A549 (cell line): ENCODE measurements at regions not wholly inside any gene's neighbourhood (a gene's known extent, or its start where the extent isn't known, plus 50 kb on each side); places are given as distances from the start of the nearest gene placed in this dataset.

ENCODE experiments used
- ATAC-seq, 2 experiments: fragments of 200-7000 bp in 1 of 2; fragments of >200 bp in 1 of 2; cut with Nextera tagmentation in 1 of 2; cut with Tn5 transposase in 1 of 2; 3 replicates each; pipeline versions ENCODE4 v1.8.0 to v1.9.1; 2018 to 2020; ENCODE audit warnings: mild to moderate bottlenecking in 1 of 2, moderate library complexity in 1 of 2
- CTCF ChIA-PET: fragments of 300-600 bp; sonication (Branson Sonifier 250); formaldehyde crosslinking; extraction: SDS; loops from one replicate; lab custom pipeline; 2021; ENCODE audit warnings: antibody characterized with exemption, inconsistent platforms; lab: Yijun Ruan, JAX
- POLR2A ChIA-PET: fragments of 350-600 bp; formaldehyde crosslinking; extraction: SDS; loops from one replicate; lab custom pipeline; 2021; ENCODE audit warnings: antibody characterized with exemption, inconsistent platforms; lab: Yijun Ruan, JAX
- DNase-seq, 2 experiments: peaks; one replicate each; pipeline versions ENCODE4 v3.0.0 to v3.0.0-alpha.2; 2011 to 2016; ENCODE audit warnings: low read depth in 1 of 2, low spot score in 1 of 2
- FAIRE-seq: peaks from 2 replicates; lab custom pipeline; 2011; peaks lifted over from hg19 to GRCh38; lab: Jason Lieb, UNC
- H3K27ac ChIP-seq, 2 experiments: fragments of >200 bp; sonication (Bioruptor Twin); formaldehyde crosslinking; 3 replicates each; pipeline ENCODE4 v1.5.1; 2016 to 2017
- H3K4me1 ChIP-seq: fragments of >200 bp; sonication (Bioruptor Twin); formaldehyde crosslinking; 3 replicates; pipeline ENCODE4 v1.6.1; 2016
- H3K4me2 ChIP-seq: fragments of >200 bp; sonication (Bioruptor Twin); formaldehyde crosslinking; 3 replicates; pipeline ENCODE4 v1.6.1; 2016
- H3K4me3 ChIP-seq: fragments of >200 bp; sonication (Bioruptor Twin); formaldehyde crosslinking; 3 replicates; pipeline ENCODE4 v1.5.1; 2016
- H3K9me3 ChIP-seq: fragments of >200 bp; sonication (Bioruptor Twin); formaldehyde crosslinking; 3 replicates; pipeline ENCODE4 v1.6.1; 2016
- BCL3 ChIP-seq: fragments of >200 bp; sonication (Bioruptor Twin); formaldehyde crosslinking; IDR thresholded peaks from 3 replicates; pipeline ENCODE4 v1.6.1; 2016
- CBX2 ChIP-seq: fragments of 200-600 bp; sonication (generic); IDR thresholded peaks from 2 replicates; pipeline ENCODE4 v1.6.1; 2016; ENCODE audit warnings: low read depth, mild to moderate bottlenecking, borderline replicate concordance
- CBX8 ChIP-seq: fragments of 200-600 bp; sonication (generic); IDR thresholded peaks from 2 replicates; pipeline ENCODE4 v1.6.1; 2016
- ELK1 ChIP-seq: fragments of 150-350 bp; IDR thresholded peaks from 2 replicates; pipeline ENCODE4 v1.6.1; 2014; ENCODE audit warnings: low read depth, mild to moderate bottlenecking, low read length
- EP300 ChIP-seq, 2 experiments: fragments of >200 bp; sonication (Bioruptor Twin); formaldehyde crosslinking; IDR thresholded peaks; 2 replicates in 1 of 2; 3 replicates in 1 of 2; pipeline ENCODE4 v1.6.1; 2016 to 2017
- ESRRA ChIP-seq: fragments of 150-350 bp; IDR thresholded peaks from 2 replicates; pipeline ENCODE4 v1.6.1; 2014; ENCODE audit warnings: mild to moderate bottlenecking, low read length, borderline replicate concordance
- FOSL2 ChIP-seq, 2 experiments: fragments of 450-650 bp in 1 of 2; fragments of >200 bp in 1 of 2; sonication (Bioruptor Twin) in 1 of 2; formaldehyde crosslinking; IDR thresholded peaks; 2 replicates each; pipeline versions ENCODE4 v1.5.0 to v1.6.1; 2016 to 2020; ENCODE audit warnings: mild to moderate bottlenecking in 1 of 2, moderate library complexity in 1 of 2
- FOXS1 ChIP-seq: fragments of 250-450 bp; sonication (Bioruptor Pico); IDR thresholded peaks from 2 replicates; pipeline ENCODE4 v1.5.0; 2020; ENCODE audit warnings: mild to moderate bottlenecking, moderate library complexity
- GATA3 ChIP-seq: IDR thresholded peaks from 2 replicates; pipeline ENCODE4 v1.6.1; 2012; ENCODE audit warnings: borderline replicate concordance
- HMGXB4 ChIP-seq: fragments of 250-450 bp; sonication (Bioruptor Pico); IDR thresholded peaks from 2 replicates; pipeline ENCODE4 v1.5.0; 2021; ENCODE audit warnings: mild to moderate bottlenecking, moderate library complexity, borderline replicate concordance
- JUNB ChIP-seq: fragments of >200 bp; sonication (Bioruptor Twin); formaldehyde crosslinking; IDR thresholded peaks from 2 replicates; pipeline ENCODE4 v1.6.1; 2016
- KDM1A ChIP-seq: fragments of 200-600 bp; sonication (generic); IDR thresholded peaks from 2 replicates; pipeline ENCODE4 v1.6.1; 2016; ENCODE audit warnings: low read depth, mild to moderate bottlenecking
- MAFK ChIP-seq: fragments of 450-650 bp; IDR thresholded peaks from 2 replicates; pipeline ENCODE4 v1.6.1; 2014; ENCODE audit not compliant: partially characterized antibody
- MAZ ChIP-seq: fragments of 150-350 bp; IDR thresholded peaks from 2 replicates; pipeline ENCODE4 v1.6.1; 2014; ENCODE audit warnings: antibody characterized with exemption, low read depth, low read length, borderline replicate concordance
- PBX3 ChIP-seq: IDR thresholded peaks from 2 replicates; pipeline ENCODE4 v1.6.1; 2012
- SREBF2 ChIP-seq: fragments of 450-650 bp; IDR thresholded peaks from 2 replicates; pipeline ENCODE4 v1.6.1; 2014; ENCODE audit warnings: mild to moderate bottlenecking, moderate library complexity
- TFCP2L1 ChIP-seq: fragments of 250-450 bp; sonication (Bioruptor Pico); IDR thresholded peaks from 2 replicates; pipeline ENCODE4 v1.5.0; 2021; ENCODE audit warnings: mild to moderate bottlenecking
- USF2 ChIP-seq: fragments of 450-650 bp; IDR thresholded peaks from 2 replicates; pipeline ENCODE4 v1.6.1; 2014; ENCODE audit warnings: antibody characterized with exemption
- ZC3H11A ChIP-seq: fragments of 450-650 bp; IDR thresholded peaks from 2 replicates; pipeline ENCODE4 v1.6.1; 2014; ENCODE audit warnings: antibody characterized with exemption, mild to moderate bottlenecking
- ZNF302 ChIP-seq: fragments of 250-450 bp; sonication (Bioruptor Pico); IDR thresholded peaks from 2 replicates; pipeline ENCODE4 v1.9.0; 2021; ENCODE audit warnings: inconsistent platforms, mild to moderate bottlenecking, moderate library complexity
- ZSCAN20 ChIP-seq: fragments of 250-450 bp; sonication (Bioruptor Pico); IDR thresholded peaks from 2 replicates; pipeline ENCODE4 v1.8.0; 2022; ENCODE audit warnings: mild to moderate bottlenecking, moderate library complexity
- WGBS: methylation state at CpG from one replicate; pipeline ENCODE4 v1.1.6; 2017; ENCODE audit errors: missing lambda C conversion rate; 5-methylcytosine and 5-hydroxymethylcytosine counted together

- no peak for TF ChIP-seq HMGXB4 (CRISPR knock-in tag)
- no peak for TF ChIP-seq USF2
- TF ChIP-seq BCL3: no peak
Observed at GRCh38 chr2:129242269-129242668, 737.2 kb upstream of the RAB6C start (continued).

- Histone ChIP-seq H3K27ac (no peak overlapping the region), H3K4me1 (no peaks in the 10 kb centered on the region), H3K4me3 (no peak overlapping the region), H3K9me3 (0 out of 3 replicates have a peak, but pooled peaks cover 3% of the 10 kb centered on the region), H3K4me2 (no peak overlapping the region)
- DNase-seq: no peak
- POLR2A ChIA-PET: no interaction called here
- WGBS: 11% methylated on average over 3 of the region's 3 CpGs
- CTCF ChIA-PET: no interaction called here
- no peak for ATAC-seq
- FAIRE-seq: no peak
- TF ChIP-seq FOXS1 (no peak), EP300 (IDR thresholded peaks at IDR 0.05) (no peak), CBX2 (no peak), ELK1 (no peak), ZC3H11A (no peak), HMGXB4 (CRISPR knock-in tag) (no peak), MAZ (no peak), MAFK (no peak), JUNB (no peak), TFCP2L1 (CRISPR knock-in tag) (no peak), PBX3 (no peak), GATA3 (no peak), KDM1A (no peak), ZSCAN20 (CRISPR knock-in tag) (no peak), CBX8 (no peak), SREBF2 (no peak), ZNF302 (CRISPR knock-in tag) (no peak), FOSL2 (IDR thresholded peaks at IDR 0.05) (no peak), FOSL2 (CRISPR knock-in tag; IDR thresholded peaks at IDR 0.05) (no peak), ESRRA (no peak)
Observed at GRCh38 chr2:129247751-129248150, 731.7 kb upstream of the RAB6C start.
